OCI-LY1 (cell line): ENCODE measurements at regions not wholly inside any gene's neighbourhood (a gene's known extent, or its start where the extent isn't known, plus 50 kb on each side); places are given as distances from the start of the nearest gene placed in this dataset.

Experiments
- H2AFZ ChIP-seq: fragments of 200-600 bp; sonication (generic), shearing (Covaris generic); 2 replicates; pipeline ENCODE4 v1.6.0; 2014; ENCODE audit warnings: antibody characterized with exemption, mild to moderate bottlenecking, low read length
- H3F3A ChIP-seq: fragments of 200-600 bp; sonication (generic), shearing (Covaris generic); 2 replicates; pipeline ENCODE4 v1.6.0; 2014; ENCODE audit warnings: mild to moderate bottlenecking, antibody characterized with exemption, low read length, moderate library complexity; ENCODE audit not compliant: insufficient read depth
- H3K27ac ChIP-seq: fragments of 200-600 bp; sonication (generic); 2 replicates; pipeline ENCODE4 v1.5.1; 2014; ENCODE audit warnings: low read length, mixed run types, mild to moderate bottlenecking, low read depth; ENCODE audit not compliant: poor library complexity, severe bottlenecking
- H3K27me3 ChIP-seq: fragments of 200-600 bp; sonication (generic); 2 replicates; pipeline ENCODE4 v1.6.0; 2014; ENCODE audit warnings: antibody characterized with exemption, mild to moderate bottlenecking, low read length, moderate library complexity; ENCODE audit not compliant: insufficient read depth
- H3K36me3 ChIP-seq: fragments of 200-600 bp; sonication (generic); 2 replicates; pipeline ENCODE4 v1.6.1; 2014; ENCODE audit warnings: mild to moderate bottlenecking, antibody characterized with exemption, low read length, moderate library complexity, mixed read lengths; ENCODE audit not compliant: insufficient read depth
- H3K4me1 ChIP-seq: fragments of 200-600 bp; sonication (generic); 2 replicates; pipeline ENCODE4 v1.5.1; 2014; ENCODE audit warnings: mild to moderate bottlenecking, low read length, moderate library complexity; ENCODE audit not compliant: insufficient read depth, severe bottlenecking
- H3K4me2 ChIP-seq: fragments of 200-600 bp; sonication (generic), shearing (Covaris generic); 2 replicates; pipeline ENCODE4 v1.6.1; 2014; ENCODE audit warnings: low read length
- H3K4me3 ChIP-seq: fragments of 200-600 bp; sonication (generic); 2 replicates; pipeline ENCODE4 v1.5.1; 2014; ENCODE audit warnings: low read length, low read depth, mild to moderate bottlenecking, mixed read lengths; ENCODE audit not compliant: poor library complexity, severe bottlenecking
- H3K79me2 ChIP-seq: fragments of 200-600 bp; shearing (Covaris generic); 2 replicates; pipeline ENCODE4 v1.6.1; 2016; ENCODE audit warnings: mixed run types, low read length, mixed read lengths; ENCODE audit not compliant: insufficient read depth
- H3K9ac ChIP-seq: fragments of 200-600 bp; sonication (generic), shearing (Covaris generic); 2 replicates; pipeline ENCODE4 v1.6.1; 2014; ENCODE audit warnings: mild to moderate bottlenecking, low read length, mixed read lengths
- H3K9me2 ChIP-seq: fragments of 200-600 bp; sonication (generic), shearing (Covaris generic); 2 replicates; pipeline ENCODE4 v1.6.1; 2014; ENCODE audit warnings: low read depth, mild to moderate bottlenecking, low read length, mixed read lengths
- H3K9me3 ChIP-seq: fragments of 200-600 bp; shearing (Covaris generic); 2 replicates; pipeline ENCODE4 v1.6.1; 2014; ENCODE audit warnings: low read length, mixed read lengths
- H4K20me1 ChIP-seq: fragments of 200-600 bp; sonication (generic), shearing (Covaris generic); 2 replicates; pipeline ENCODE4 v1.6.0; 2016; ENCODE audit warnings: mild to moderate bottlenecking, low read length; ENCODE audit not compliant: insufficient read depth
- CTCF ChIP-seq: fragments of 200-600 bp; sonication (generic), shearing (Covaris generic); IDR thresholded peaks from 2 replicates; pipeline ENCODE4 v1.5.1; 2017; ENCODE audit warnings: mild to moderate bottlenecking, antibody characterized with exemption, low read length, moderate library complexity, mixed read lengths
- EZH2 ChIP-seq: fragments of 200-600 bp; sonication (generic), shearing (Covaris generic); IDR thresholded peaks from 2 replicates; pipeline ENCODE4 v1.8.0; 2017; ENCODE audit warnings: borderline replicate concordance, mixed run types, mild to moderate bottlenecking, antibody characterized with exemption, low read length, moderate library complexity, mixed read lengths

GRCh38 chr13:112130418-112130817 lies 63.5 kb downstream of the SOX1 start:
- H3K79me2 ChIP-seq: no peaks in the 10 kb centered on the region
- no peaks in the 10 kb centered on the region for H4K20me1 ChIP-seq
- H3K9me2 ChIP-seq: no peaks in the 10 kb centered on the region
- no peak overlapping the region for H3K9ac ChIP-seq
- H3K4me3 ChIP-seq: no peak overlapping the region
- no peaks in the 10 kb centered on the region for H3F3A ChIP-seq
- no peaks in the 10 kb centered on the region for H3K4me1 ChIP-seq
- no peak for TF ChIP-seq EZH2
- no peak for TF ChIP-seq CTCF
- H3K9me3 ChIP-seq: no peaks in the 10 kb centered on the region
- no peak overlapping the region for H3K27ac ChIP-seq
- H3K4me2 ChIP-seq: no peak overlapping the region
- H3K36me3 ChIP-seq: no peaks in the 10 kb centered on the region
- no peak overlapping the region for H2AFZ ChIP-seq
- H3K27me3 ChIP-seq: peaks cover 4% of the 10 kb centered on the region; the same call in 1 of the 2 replicates

- Histone ChIP-seq H3K4me2 (no peak overlapping the region), H3K4me1 (no peaks in the 10 kb centered on the region), H3K36me3 (no peaks in the 10 kb centered on the region), H3F3A (no peaks in the 10 kb centered on the region), H3K9me2 (no peaks in the 10 kb centered on the region), H2AFZ (no peak overlapping the region), H3K4me3 (no peak overlapping the region), H3K9ac (no peak overlapping the region), H3K27me3 (peaks cover 4% of the 10 kb centered on the region; the same call in 1 of the 2 replicates), H3K79me2 (no peaks in the 10 kb centered on the region), H4K20me1 (no peaks in the 10 kb centered on the region), H3K9me3 (no peaks in the 10 kb centered on the region), H3K27ac (no peak overlapping the region)
- TF ChIP-seq EZH2: no peak
- TF ChIP-seq CTCF: no peak
These were observed 64.2 kb downstream of the SOX1 start for GRCh38 chr13:112131081-112131712.

GRCh38 chr13:112131713-112132113 lies 64.8 kb downstream of the SOX1 start:
- H3K4me3 ChIP-seq: no peak overlapping the region
- no peak overlapping the region for H3K9ac ChIP-seq
- no peaks in the 10 kb centered on the region for H3K9me2 ChIP-seq
- TF ChIP-seq CTCF (no peak), EZH2 (no peak)
- H3K27ac ChIP-seq: no peak overlapping the region
- H3F3A ChIP-seq: no peaks in the 10 kb centered on the region
- H3K4me2 ChIP-seq: no peak overlapping the region
- no peaks in the 10 kb centered on the region for H3K36me3 ChIP-seq
- H3K9me3 ChIP-seq: no peaks in the 10 kb centered on the region
- no peak overlapping the region for H2AFZ ChIP-seq
- H4K20me1 ChIP-seq: no peaks in the 10 kb centered on the region
- no peaks in the 10 kb centered on the region for H3K79me2 ChIP-seq
- no peaks in the 10 kb centered on the region for H3K4me1 ChIP-seq
- peaks cover 4% of the 10 kb centered on the region; the same call in 1 of the 2 replicates for H3K27me3 ChIP-seq
